C4-2B (cell line): ENCODE measurements at regions not wholly inside any gene's neighbourhood (a gene's known extent, or its start where the extent isn't known, plus 50 kb on each side); places are given as distances from the start of the nearest gene placed in this dataset.

ENCODE experiments used
- CTCF ChIP-seq: fragments of 450-650 bp; conservative IDR thresholded peaks from 2 replicates; pipeline ENCODE4 v1.5.1; 2017; ENCODE audit warnings: mild to moderate bottlenecking
- ZFX ChIP-seq: fragments of 450-650 bp; IDR thresholded peaks from 2 replicates; pipeline ENCODE4 v1.6.1; 2017

- TF ChIP-seq CTCF (no peak), ZFX (no peak)
These were observed 1331.1 kb upstream of the ADGRL3 start for GRCh38 chr4:59869056-59869455.
